ENCODE measurements at regions not wholly inside any gene's neighbourhood (a gene's known extent, or its start where the extent isn't known, plus 50 kb on each side); places are given as distances from the start of the nearest gene placed in this dataset.

DNA sequence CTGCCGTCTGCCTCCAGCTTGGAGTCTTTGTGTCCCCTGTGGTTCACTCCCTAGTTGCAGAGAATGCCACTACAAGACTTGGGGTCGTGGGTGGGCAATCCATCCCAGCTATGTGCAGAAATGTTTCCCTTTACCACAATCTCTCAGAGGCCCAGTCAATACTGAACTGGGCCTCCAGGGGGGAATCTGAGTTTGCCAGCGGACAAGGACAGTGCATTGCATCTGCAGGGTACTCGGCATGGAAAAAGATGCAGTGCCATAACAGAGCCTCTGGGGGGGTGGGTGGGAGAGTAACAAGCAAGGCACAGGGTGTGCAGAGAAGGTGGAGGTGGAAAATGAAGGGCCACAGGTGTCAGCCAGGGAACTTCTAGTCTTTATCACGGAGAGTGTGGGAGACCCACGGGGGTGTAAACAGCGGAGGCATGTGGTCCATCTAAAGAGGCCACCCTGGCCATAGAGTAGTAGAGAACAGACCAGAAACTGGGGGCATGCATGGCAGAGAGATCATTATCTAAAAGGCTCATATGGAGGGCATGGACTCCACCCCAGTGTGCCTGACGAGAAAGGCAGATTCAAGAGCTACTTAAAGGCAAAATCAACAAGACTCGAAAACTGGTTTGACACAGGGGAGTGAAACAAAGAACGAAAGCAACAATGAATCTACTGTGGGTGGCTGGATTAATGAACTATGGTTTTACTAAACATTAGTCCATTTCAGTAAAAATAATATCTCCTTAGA, 182.4 kb downstream of the ANXA2 start:
- no peak for DNase-seq

GRCh38 chr15:60217161-60217560, 180.6 kb downstream of the ANXA2 start:
- no peak for DNase-seq

- DNase-seq = no peak
These were observed 179.5 kb downstream of the ANXA2 start for GRCh38 chr15:60218256-60218655.

GRCh38 chr15:60219866-60220265, 177.9 kb downstream of the ANXA2 start:
- no peak for DNase-seq

- no peak for DNase-seq
These were observed 176.4 kb downstream of the ANXA2 start for GRCh38 chr15:60221356-60221755.

DNA sequence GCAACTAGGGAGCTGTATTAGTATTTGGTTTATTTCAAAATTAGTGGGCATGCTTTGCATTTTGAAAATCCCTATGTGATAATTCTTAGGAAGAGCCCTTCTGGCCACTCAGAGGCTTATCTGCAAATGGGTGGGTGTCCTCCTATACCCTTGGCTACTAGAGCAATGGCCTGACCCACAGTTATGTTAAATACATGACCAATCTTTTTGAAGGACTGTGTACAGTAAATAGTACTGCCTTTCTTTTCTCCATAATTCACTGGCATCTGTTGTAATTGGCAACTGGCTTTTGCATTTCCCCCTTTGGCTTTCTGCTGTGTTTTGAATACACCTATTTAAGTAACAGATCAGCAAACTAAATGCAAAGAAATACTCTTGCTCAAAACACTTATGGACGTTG, 175.4 kb downstream of the ANXA2 start:
- no peak for DNase-seq

- DNase-seq = no peak
These were observed 174.6 kb downstream of the ANXA2 start for GRCh38 chr15:60223176-60223575.

GRCh38 chr15:60226924-60227323, 170.9 kb downstream of the ANXA2 start:
- no peak for DNase-seq

- DNase-seq = no peak
These were observed 169.7 kb downstream of the ANXA2 start for GRCh38 chr15:60228101-60228500.

- DNase-seq = no peak
These were observed 169.2 kb downstream of the ANXA2 start for GRCh38 chr15:60228619-60229018.

GRCh38 chr15:60235951-60236710, 161.7 kb downstream of the ANXA2 start:
- no peak for DNase-seq

GRCh38 chr15:60237446-60237845, 160.3 kb downstream of the ANXA2 start:
- no peak for DNase-seq

GRCh38 chr15:60243769-60244168, 154.0 kb downstream of the ANXA2 start:
- DNase-seq = no peak

GRCh38 chr15:60244813-60245212, 153.0 kb downstream of the ANXA2 start:
- DNase-seq = no peak

- DNase-seq = no peak
These were observed 147.5 kb downstream of the ANXA2 start for GRCh38 chr15:60250316-60250715.

DNA sequence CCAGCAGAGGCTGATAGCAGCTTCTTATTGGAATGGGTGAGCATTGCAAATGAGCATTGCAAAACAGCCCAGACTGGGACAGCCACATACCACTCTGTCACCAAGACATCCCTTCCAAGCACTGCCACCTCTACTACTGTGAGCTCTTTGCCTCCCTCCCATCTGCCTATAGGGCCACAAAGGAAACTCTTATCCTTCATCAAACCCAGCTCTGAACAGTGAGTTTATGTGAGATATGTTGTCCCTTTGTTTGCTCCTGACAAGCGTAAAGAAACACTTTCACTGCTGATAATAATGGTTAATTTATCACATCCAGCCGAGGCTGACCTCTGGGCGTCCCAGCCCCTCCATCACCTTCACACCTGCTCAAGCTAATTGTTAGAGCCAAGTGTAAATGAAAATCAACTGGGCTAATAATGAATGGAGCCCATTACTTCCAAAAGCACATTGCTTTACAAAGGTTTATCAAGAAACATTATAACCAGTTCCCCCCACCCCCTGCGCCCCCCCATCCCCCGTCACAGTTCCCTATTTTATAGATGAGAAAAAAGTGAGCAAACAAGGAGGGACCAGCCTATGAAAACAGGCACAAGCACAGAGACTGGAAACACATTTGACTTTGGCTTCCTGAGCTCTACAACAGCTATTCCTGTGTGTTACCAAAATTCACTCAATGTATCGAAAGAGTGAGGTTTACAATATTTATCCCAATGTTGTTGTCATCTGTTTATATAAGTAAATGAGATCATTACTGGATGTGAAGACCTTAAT, 146.3 kb downstream of the ANXA2 start:
- no peak for DNase-seq

DNA sequence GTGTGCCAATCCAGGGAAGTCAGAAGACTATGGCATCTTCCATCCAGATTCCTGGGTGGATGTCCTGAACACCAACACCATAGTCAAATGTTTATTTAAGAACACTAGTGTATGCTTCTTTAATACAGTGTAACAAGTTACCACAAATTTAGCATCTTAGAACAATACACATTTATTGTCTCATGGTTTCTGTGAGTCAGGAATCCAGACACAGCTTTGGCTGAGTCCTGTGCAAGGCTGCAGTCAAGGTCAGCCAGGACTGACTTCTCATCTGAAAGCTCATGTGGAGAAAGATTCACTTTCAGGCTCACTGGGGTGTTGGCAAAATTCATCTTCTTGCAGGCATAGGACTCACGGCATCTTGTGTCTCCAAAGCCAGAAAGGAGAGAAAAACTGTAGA, 143.4 kb downstream of the ANXA2 start:
- DNase-seq = no peak

- DNase-seq = no peak
These were observed 142.4 kb downstream of the ANXA2 start for GRCh38 chr15:60255390-60255789.

GRCh38 chr15:60257591-60258159, 140.1 kb downstream of the ANXA2 start:
- DNase-seq = no peak

DNA sequence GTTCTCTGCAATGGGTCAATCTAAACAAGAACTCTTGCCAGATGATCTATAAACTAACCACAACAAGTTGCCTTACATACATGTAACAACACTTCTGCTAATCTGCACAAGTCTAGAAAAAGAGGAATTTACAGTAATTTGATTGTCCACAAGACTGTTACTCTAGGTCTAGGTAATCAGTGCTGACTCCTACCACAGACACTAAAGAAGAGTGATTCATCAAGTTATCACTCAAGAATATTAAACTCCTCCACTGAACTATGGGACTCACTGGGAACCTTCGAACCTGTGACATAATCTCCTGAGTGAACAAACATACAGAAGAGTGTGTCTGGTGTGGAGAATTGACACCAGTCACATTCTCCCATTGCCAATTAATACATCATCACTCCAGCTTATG, 138.3 kb downstream of the ANXA2 start:
- DNase-seq = no peak

DNA sequence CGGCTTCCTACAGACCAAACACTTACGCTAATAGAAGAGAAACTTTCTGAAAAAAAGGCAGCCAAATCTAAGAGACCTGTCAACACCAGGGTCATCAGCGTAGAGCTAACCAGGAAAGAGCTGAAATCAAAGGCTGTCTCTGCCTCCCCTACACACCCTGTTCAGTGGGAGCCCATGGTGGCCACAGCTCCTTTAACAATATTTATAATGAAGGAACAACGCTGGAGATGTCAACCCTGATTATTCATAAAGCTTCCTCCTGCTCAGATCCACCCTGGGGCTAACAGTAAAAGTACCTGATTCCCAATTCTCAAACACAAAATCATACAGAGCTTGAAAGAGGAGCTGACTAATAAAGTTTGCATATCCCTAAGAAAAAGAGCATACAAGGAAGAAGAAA, 133.7 kb downstream of the ANXA2 start:
- DNase-seq = no peak

GRCh38 chr15:60264566-60264965, 133.2 kb downstream of the ANXA2 start:
- DNase-seq = no peak

GRCh38 chr15:60265057-60265456, 132.7 kb downstream of the ANXA2 start:
- DNase-seq = no peak

Data from CD4-positive, alpha-beta T cell treated with Interleukin-6 for 4 hours (primary cell).